ENCODE measurements at regions not wholly inside any gene's neighbourhood (a gene's known extent, or its start where the extent isn't known, plus 50 kb on each side); places are given as distances from the start of the nearest gene placed in this dataset.

DNA sequence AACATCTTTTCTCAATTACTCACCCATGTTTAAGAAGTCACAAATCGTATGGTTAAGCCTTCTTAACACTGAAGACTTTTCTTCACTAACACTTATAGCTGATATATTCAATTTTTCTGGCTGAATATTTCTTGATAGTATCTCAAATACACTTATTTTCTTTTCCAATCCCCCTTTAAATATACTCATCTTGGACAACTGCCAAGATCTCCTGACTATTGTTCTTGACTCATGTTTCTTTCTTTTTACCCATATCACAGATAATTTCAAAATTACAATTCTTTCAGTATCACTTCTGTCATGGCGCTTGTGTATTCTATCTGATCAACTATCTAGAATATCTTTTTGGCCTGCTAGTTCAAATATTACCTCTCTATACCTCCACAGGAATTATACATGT is 954.3 kb upstream of the ACVR2A start:
- no peak overlapping the region for H3K27ac ChIP-seq (replicated peaks)
- no peaks in the 10 kb centered on the region for H3K27me3 ChIP-seq (ENCODE audit: insufficient read depth, poor library complexity, severe bottlenecking)
- no peak for DNase-seq (ENCODE audit: low read depth in 1 of 2, low spot score in 1 of 2)
- H3K4me3 ChIP-seq (replicated peaks; ENCODE audit: insufficient read depth, low read length): no peak overlapping the region
- no peak for TF ChIP-seq CTCF (IDR thresholded peaks at IDR 0.05; ENCODE audit: insufficient read depth, low read length)
- TF ChIP-seq POLR2AphosphoS5 (IDR thresholded peaks at IDR 0.05; ENCODE audit: low read depth): no peak
- TF ChIP-seq SPI1 (IDR thresholded peaks at IDR 0.05; ENCODE audit: borderline replicate concordance, low read depth): no peak
- no peak for TF ChIP-seq GABPA (IDR thresholded peaks at IDR 0.05; ENCODE audit: low read depth)
- TF ChIP-seq REST (IDR thresholded peaks at IDR 0.05; ENCODE audit: insufficient replicate concordance, low read depth): no peak

GRCh38 chr2:146879882-146880281 is 964.9 kb upstream of the ACVR2A start:
- H3K27ac ChIP-seq (replicated peaks): no peak overlapping the region
- no peak for DNase-seq (ENCODE audit: low read depth in 1 of 2, low spot score in 1 of 2)
- H3K4me3 ChIP-seq (replicated peaks; ENCODE audit: insufficient read depth, low read length): no peak overlapping the region
- no peaks in the 10 kb centered on the region for H3K27me3 ChIP-seq (ENCODE audit: insufficient read depth, poor library complexity, severe bottlenecking)
- TF ChIP-seq SPI1 (IDR thresholded peaks at IDR 0.05; ENCODE audit: borderline replicate concordance, low read depth): no peak
- no peak for TF ChIP-seq POLR2AphosphoS5 (IDR thresholded peaks at IDR 0.05; ENCODE audit: low read depth)
- no peak for TF ChIP-seq REST (IDR thresholded peaks at IDR 0.05; ENCODE audit: insufficient replicate concordance, low read depth)
- no peak for TF ChIP-seq CTCF (IDR thresholded peaks at IDR 0.05; ENCODE audit: insufficient read depth, low read length)
- TF ChIP-seq GABPA (IDR thresholded peaks at IDR 0.05; ENCODE audit: low read depth): no peak

GRCh38 chr2:146874260-146874658 is 970.6 kb upstream of the ACVR2A start:
- Histone ChIP-seq H3K27ac (replicated peaks) (no peak overlapping the region), H3K27me3 (ENCODE audit: insufficient read depth, poor library complexity, severe bottlenecking) (no peaks in the 10 kb centered on the region), H3K4me3 (replicated peaks; ENCODE audit: insufficient read depth, low read length) (no peak overlapping the region)
- no peak for TF ChIP-seq POLR2AphosphoS5 (IDR thresholded peaks at IDR 0.05; ENCODE audit: low read depth)
- TF ChIP-seq SPI1 (IDR thresholded peaks at IDR 0.05; ENCODE audit: borderline replicate concordance, low read depth): no peak
- TF ChIP-seq GABPA (IDR thresholded peaks at IDR 0.05; ENCODE audit: low read depth): no peak
- TF ChIP-seq CTCF (IDR thresholded peaks at IDR 0.05; ENCODE audit: insufficient read depth, low read length): no peak
- no peak for TF ChIP-seq REST (IDR thresholded peaks at IDR 0.05; ENCODE audit: insufficient replicate concordance, low read depth)
- peak in 1 of 2 experiments; percentile 1 for DNase-seq (ENCODE audit: low read depth in 1 of 2, low spot score in 1 of 2)

Data from HL-60 (cell line).